H1 (cell line): ENCODE measurements at regions not wholly inside any gene's neighbourhood (a gene's known extent, or its start where the extent isn't known, plus 50 kb on each side); places are given as distances from the start of the nearest gene placed in this dataset.

Experiments used
- FOSL1 ChIP-seq: IDR thresholded peaks from 2 replicates; pipeline ENCODE4 v1.6.1; 2011; ENCODE audit warnings: mild to moderate bottlenecking, low read depth, low read length, moderate library complexity; ENCODE audit not compliant: insufficient read depth
- RFX5 ChIP-seq: IDR thresholded peaks from 2 replicates; pipeline ENCODE4 v1.6.1; 2011; ENCODE audit warnings: low read depth, low read length, improper control_type of control experiment, borderline replicate concordance
- SIX5 ChIP-seq: IDR thresholded peaks from 2 replicates; pipeline ENCODE4 v1.6.1; 2011; ENCODE audit warnings: mild to moderate bottlenecking, low read depth, low read length
- SRF ChIP-seq: IDR thresholded peaks from 2 replicates; pipeline ENCODE4 v1.6.1; 2011; ENCODE audit warnings: mild to moderate bottlenecking, low read depth, low read length, moderate library complexity
- USF2 ChIP-seq: IDR thresholded peaks from 2 replicates; pipeline ENCODE4 v1.6.1; 2011; ENCODE audit warnings: low read length, improper control_type of control experiment

GRCh38 chr1:207967703-207968102, 56.8 kb upstream of the CD34 start (continued):
- no peak for TF ChIP-seq SIX5
- TF ChIP-seq SRF, result no peak
- no peak for TF ChIP-seq USF2
- no peak for TF ChIP-seq FOSL1
- no peak for TF ChIP-seq RFX5
